HEK293 (cell line): ENCODE measurements at regions not wholly inside any gene's neighbourhood (a gene's known extent, or its start where the extent isn't known, plus 50 kb on each side); places are given as distances from the start of the nearest gene placed in this dataset.

Source experiments
- CTCF ChIA-PET: fragments of 350-600 bp; formaldehyde crosslinking; extraction: SDS; loops from one replicate; lab custom pipeline; 2021; ENCODE audit warnings: antibody characterized with exemption; lab: Yijun Ruan, JAX
- POLR2A ChIA-PET: fragments of 300-600 bp; formaldehyde crosslinking; extraction: SDS; loops from one replicate; lab custom pipeline; 2020; ENCODE audit warnings: antibody characterized with exemption, inconsistent platforms; lab: Yijun Ruan, JAX
- H3K27ac ChIP-seq: fragments of 200-500 bp; sonication (Bioruptor generic); 2 replicates; pipeline ENCODE4 v1.5.1; 2014; ENCODE audit warnings: low read depth, low read length, control low read depth, inconsistent platforms; ENCODE audit errors: extremely low read depth
- H3K36me3 ChIP-seq, 2 experiments: fragments of 200-500 bp in 1 of 2; sonication (Bioruptor generic) in 1 of 2; 1 replicate in 1 of 2; 2 replicates in 1 of 2; pipeline ENCODE4 v1.5.1; 2014 to 2017; ENCODE audit warnings: inconsistent platforms in 2 of 2, low read length in 2 of 2; ENCODE audit not compliant: control insufficient read depth in 2 of 2, insufficient read depth in 1 of 2
- H3K4me1 ChIP-seq: fragments of 200-500 bp; sonication (Bioruptor generic); 2 replicates; pipeline ENCODE4 v1.5.1; 2014; ENCODE audit warnings: mild to moderate bottlenecking, low read length, inconsistent platforms; ENCODE audit not compliant: control insufficient read depth, insufficient read depth
- H3K4me3 ChIP-seq: 2 replicates; pipeline ENCODE4 v1.5.1; 2011; ENCODE audit warnings: low read depth, mild to moderate bottlenecking, control low read depth, low read length, moderate library complexity
- H3K9me3 ChIP-seq: fragments of 200-500 bp; sonication (Bioruptor generic); 2 replicates; pipeline ENCODE4 v1.5.1; 2014; ENCODE audit warnings: low read depth, low read length, inconsistent platforms; ENCODE audit not compliant: control insufficient read depth, insufficient read depth
- GLIS2 ChIP-seq: fragments of 450-650 bp; formaldehyde crosslinking; IDR thresholded peaks from 2 replicates; pipeline ENCODE4 v1.5.1; 2016; ENCODE audit warnings: missing biosample characterization, missing genetic modification characterization
- KLF9 ChIP-seq: fragments of 450-650 bp; formaldehyde crosslinking; IDR thresholded peaks from 2 replicates; pipeline ENCODE4 v1.5.1; 2016; ENCODE audit warnings: missing biosample characterization, missing genetic modification characterization, low read depth
- MEIS1 ChIP-seq: sonication (generic); formaldehyde crosslinking; IDR thresholded peaks from 2 replicates; pipeline ENCODE4 v1.8.1; 2022; ENCODE audit warnings: missing genetic modification reagents, mild to moderate bottlenecking, borderline replicate concordance
- MZF1 ChIP-seq: fragments of 450-650 bp; formaldehyde crosslinking; IDR thresholded peaks from 2 replicates; pipeline ENCODE4 v1.5.1; 2017; ENCODE audit warnings: missing biosample characterization, missing genetic modification characterization, borderline replicate concordance
- ZBTB20 ChIP-seq: fragments of 450-650 bp; formaldehyde crosslinking; IDR thresholded peaks from 2 replicates; pipeline ENCODE4 v1.5.1; 2016; ENCODE audit warnings: missing biosample characterization, missing genetic modification characterization
- ZFP37 ChIP-seq: fragments of 450-650 bp; formaldehyde crosslinking; IDR thresholded peaks from 2 replicates; pipeline ENCODE4 v1.5.1; 2016; ENCODE audit warnings: missing biosample characterization, missing genetic modification characterization
- ZNF140 ChIP-seq: fragments of 450-650 bp; formaldehyde crosslinking; IDR thresholded peaks from 2 replicates; pipeline ENCODE4 v1.5.1; 2016; ENCODE audit warnings: missing biosample characterization, missing genetic modification characterization
- ZNF157 ChIP-seq: fragments of 450-650 bp; formaldehyde crosslinking; IDR thresholded peaks from 2 replicates; pipeline ENCODE4 v1.5.1; 2016; ENCODE audit warnings: missing biosample characterization, missing genetic modification characterization
- ZNF16 ChIP-seq: fragments of 450-650 bp; formaldehyde crosslinking; IDR thresholded peaks from 2 replicates; pipeline ENCODE4 v1.5.1; 2016; ENCODE audit warnings: low read depth, missing biosample characterization, missing genetic modification characterization
- ZNF24 ChIP-seq: fragments of 450-650 bp; formaldehyde crosslinking; IDR thresholded peaks from 2 replicates; pipeline ENCODE4 v1.5.1; 2016; ENCODE audit warnings: missing biosample characterization, missing genetic modification characterization
- ZNF350 ChIP-seq: fragments of 450-650 bp; formaldehyde crosslinking; IDR thresholded peaks from 2 replicates; pipeline ENCODE4 v1.5.0; 2017; ENCODE audit warnings: missing biosample characterization, mild to moderate bottlenecking, missing genetic modification characterization
- ZNF48 ChIP-seq: fragments of 450-650 bp; formaldehyde crosslinking; IDR thresholded peaks from 2 replicates; pipeline ENCODE4 v1.5.1; 2016; ENCODE audit warnings: missing biosample characterization, missing genetic modification characterization
- ZNF530 ChIP-seq: fragments of 450-650 bp; formaldehyde crosslinking; IDR thresholded peaks from 2 replicates; pipeline ENCODE4 v1.5.1; 2016; ENCODE audit warnings: low read depth, missing biosample characterization, missing genetic modification characterization
- ZNF544 ChIP-seq: fragments of 450-650 bp; formaldehyde crosslinking; IDR thresholded peaks from 2 replicates; pipeline ENCODE4 v1.5.0; 2017; ENCODE audit warnings: missing biosample characterization, missing genetic modification characterization
- ZNF571 ChIP-seq: fragments of 450-650 bp; formaldehyde crosslinking; IDR thresholded peaks from 2 replicates; pipeline ENCODE4 v1.5.0; 2017; ENCODE audit warnings: missing biosample characterization, missing genetic modification characterization
- ZNF610 ChIP-seq: fragments of 450-650 bp; formaldehyde crosslinking; IDR thresholded peaks from 2 replicates; pipeline ENCODE4 v1.5.1; 2016; ENCODE audit warnings: missing biosample characterization, missing genetic modification characterization, borderline replicate concordance
- ZNF624 ChIP-seq: fragments of 450-650 bp; formaldehyde crosslinking; IDR thresholded peaks from 2 replicates; pipeline ENCODE4 v1.5.1; 2017; ENCODE audit warnings: missing biosample characterization, missing genetic modification characterization
- ZNF654 ChIP-seq: fragments of 450-650 bp; formaldehyde crosslinking; IDR thresholded peaks from 2 replicates; pipeline ENCODE4 v1.5.1; 2016; ENCODE audit warnings: low read depth, missing biosample characterization, missing genetic modification characterization
- ZNF670 ChIP-seq: fragments of 450-650 bp; formaldehyde crosslinking; IDR thresholded peaks from 2 replicates; pipeline ENCODE4 v1.5.1; 2016; ENCODE audit warnings: missing biosample characterization, missing genetic modification characterization, low read depth
- TF ChIP-seq, protein P1 (sequence below): fragments of 450-650 bp; formaldehyde crosslinking; IDR thresholded peaks from 2 replicates; pipeline ENCODE4 v1.5.1; 2016; ENCODE audit warnings: missing biosample characterization, missing genetic modification characterization, borderline replicate concordance
- TF ChIP-seq, protein P2 (sequence below): fragments of 450-650 bp; formaldehyde crosslinking; IDR thresholded peaks from 2 replicates; pipeline ENCODE4 v1.5.1; 2016; ENCODE audit warnings: missing biosample characterization, missing genetic modification characterization

DNA sequence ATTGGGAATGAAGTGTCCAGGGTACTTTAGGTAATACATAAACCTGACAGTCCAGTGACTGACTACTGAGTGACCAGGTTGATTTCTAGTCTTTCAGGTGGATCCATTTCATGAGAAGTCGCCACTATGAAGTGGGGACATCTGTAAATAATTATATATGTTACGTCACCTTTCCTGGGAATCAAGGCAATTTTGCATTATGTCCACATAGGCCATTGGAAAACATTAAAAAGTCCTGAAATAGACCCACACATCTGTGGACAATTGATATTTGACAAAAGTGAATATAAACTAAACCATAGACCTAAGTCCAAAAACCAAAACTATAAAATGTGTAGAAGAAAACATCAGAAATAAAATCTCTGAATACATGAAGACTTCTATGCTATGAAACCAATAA lies 231.5 kb downstream of the C6orf118 start (continued):
- TF ChIP-seq ZNF571 (tag by site-specific recombination): no peak

DNA sequence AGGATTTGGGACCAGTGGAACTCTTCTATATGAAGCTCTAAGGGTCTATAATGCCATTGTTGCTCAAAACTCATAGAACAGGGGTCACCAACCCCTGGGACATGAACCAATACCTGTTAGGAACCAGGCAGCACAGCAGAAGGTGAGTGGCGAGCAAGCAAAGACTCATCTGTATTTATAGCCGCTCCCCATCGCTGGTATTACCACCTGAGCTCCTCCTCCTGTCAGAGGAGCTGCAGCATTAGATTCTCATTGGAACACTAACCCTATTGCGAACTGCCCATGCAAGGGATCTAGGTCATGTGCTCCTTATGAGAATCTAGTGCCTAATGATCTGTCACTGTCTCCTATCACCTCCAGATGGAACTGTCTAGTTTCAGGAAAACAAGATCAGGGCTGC lies 237.5 kb downstream of the C6orf118 start:
- Histone ChIP-seq H3K9me3 (no peaks in the 10 kb centered on the region), H3K4me3 (no peak overlapping the region)
- CTCF ChIA-PET: interaction anchor here (0.6 to 1.5 kb wide), 3 partner anchors 23 to 271 kb away, joined by 3 to 6 read pairs (median 3); no protein-coding TSS in a partner anchor

DNA sequence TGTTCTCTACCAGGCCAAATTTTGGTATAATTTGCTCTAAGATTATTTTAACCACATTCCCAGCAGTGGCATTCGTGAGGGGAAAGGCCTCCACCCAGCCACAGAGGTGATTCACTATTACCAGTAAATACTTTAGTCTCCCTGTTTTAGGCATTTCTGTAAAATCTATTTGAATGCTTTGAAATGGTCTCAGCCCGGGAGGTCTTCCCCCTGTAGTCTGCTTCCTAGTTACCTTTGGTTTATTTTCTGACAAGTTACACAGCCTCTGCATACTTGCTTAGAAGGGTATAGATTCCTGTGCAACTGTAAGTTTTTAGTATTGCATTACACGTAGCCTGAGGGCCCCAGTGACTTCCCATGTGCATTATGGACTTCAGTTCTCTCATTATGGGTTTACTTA lies 248.7 kb downstream of the C6orf118 start:
- no peak overlapping the region for H3K4me3 ChIP-seq
- ChIA-PET POLR2A (no interaction called here), CTCF (no interaction called here)
- no peaks in the 10 kb centered on the region for H3K9me3 ChIP-seq
- H3K4me1 ChIP-seq: no peaks in the 10 kb centered on the region
- no peak overlapping the region for H3K27ac ChIP-seq
- no peaks in the 10 kb centered on the region for H3K36me3 ChIP-seq
- TF ChIP-seq ZNF670 (tag by site-specific recombination) (no peak), ZNF16 (tag by site-specific recombination) (no peak), GLIS2 (tag by site-specific recombination) (no peak), ZNF350 (tag by site-specific recombination) (no peak), ZNF530 (tag by site-specific recombination) (no peak), ZNF48 (no peak), ZNF610 (tag by site-specific recombination) (no peak), ZBTB20 (tag by site-specific recombination) (no peak), ZNF654 (tag by site-specific recombination) (no peak), MZF1 (no peak), MEIS1 (CRISPR knock-in tag) (no peak), KLF9 (tag by site-specific recombination) (no peak), ZNF24 (tag by site-specific recombination) (no peak), ZFP37 (tag by site-specific recombination) (no peak), ZNF140 (no peak), ZNF624 (tag by site-specific recombination) (no peak), ZNF157 (tag by site-specific recombination) (no peak), ZNF544 (tag by site-specific recombination) (no peak)

More for the DNA sequence above, 237.5 kb downstream of the C6orf118 start:
- no peaks in the 10 kb centered on the region for H3K36me3 ChIP-seq
- TF ChIP-seq, protein P1, sequence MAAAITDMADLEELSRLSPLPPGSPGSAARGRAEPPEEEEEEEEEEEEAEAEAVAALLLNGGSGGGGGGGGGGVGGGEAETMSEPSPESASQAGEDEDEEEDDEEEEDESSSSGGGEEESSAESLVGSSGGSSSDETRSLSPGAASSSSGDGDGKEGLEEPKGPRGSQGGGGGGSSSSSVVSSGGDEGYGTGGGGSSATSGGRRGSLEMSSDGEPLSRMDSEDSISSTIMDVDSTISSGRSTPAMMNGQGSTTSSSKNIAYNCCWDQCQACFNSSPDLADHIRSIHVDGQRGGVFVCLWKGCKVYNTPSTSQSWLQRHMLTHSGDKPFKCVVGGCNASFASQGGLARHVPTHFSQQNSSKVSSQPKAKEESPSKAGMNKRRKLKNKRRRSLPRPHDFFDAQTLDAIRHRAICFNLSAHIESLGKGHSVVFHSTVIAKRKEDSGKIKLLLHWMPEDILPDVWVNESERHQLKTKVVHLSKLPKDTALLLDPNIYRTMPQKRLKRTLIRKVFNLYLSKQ (tag by site-specific recombination): no peak
- TF ChIP-seq, protein P2, sequence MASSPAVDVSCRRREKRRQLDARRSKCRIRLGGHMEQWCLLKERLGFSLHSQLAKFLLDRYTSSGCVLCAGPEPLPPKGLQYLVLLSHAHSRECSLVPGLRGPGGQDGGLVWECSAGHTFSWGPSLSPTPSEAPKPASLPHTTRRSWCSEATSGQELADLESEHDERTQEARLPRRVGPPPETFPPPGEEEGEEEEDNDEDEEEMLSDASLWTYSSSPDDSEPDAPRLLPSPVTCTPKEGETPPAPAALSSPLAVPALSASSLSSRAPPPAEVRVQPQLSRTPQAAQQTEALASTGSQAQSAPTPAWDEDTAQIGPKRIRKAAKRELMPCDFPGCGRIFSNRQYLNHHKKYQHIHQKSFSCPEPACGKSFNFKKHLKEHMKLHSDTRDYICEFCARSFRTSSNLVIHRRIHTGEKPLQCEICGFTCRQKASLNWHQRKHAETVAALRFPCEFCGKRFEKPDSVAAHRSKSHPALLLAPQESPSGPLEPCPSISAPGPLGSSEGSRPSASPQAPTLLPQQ (tag by site-specific recombination): no peak
- TF ChIP-seq ZNF610 (tag by site-specific recombination): peak; percentile 92
- TF ChIP-seq, all 188 proteins: peak for 1
- Histone ChIP-seq H3K4me1 (no peaks in the 10 kb centered on the region), H3K27ac (no peak overlapping the region)
- POLR2A ChIA-PET: no interaction called here
